ENCODE measurements at regions not wholly inside any gene's neighbourhood (a gene's known extent, or its start where the extent isn't known, plus 50 kb on each side); places are given as distances from the start of the nearest gene placed in this dataset.

GRCh38 chr1:191984856-191985255, 173.4 kb upstream of the RGS18 start (continued):
- no peak for TF ChIP-seq AR (CRISPR knock-in tag; IDR thresholded peaks at IDR 0.05)
- TF ChIP-seq RORB (CRISPR knock-in tag; IDR thresholded peaks at IDR 0.05), result no peak
- no peak for TF ChIP-seq ZNF232 (CRISPR knock-in tag; IDR thresholded peaks at IDR 0.05)
- no peak for TF ChIP-seq NR3C1 (CRISPR knock-in tag; conservative IDR thresholded peaks at IDR 0.05; ENCODE audit: low read depth)

GRCh38 chr1:191992118-191992517, 166.1 kb upstream of the RGS18 start:
- Mint-ChIP-seq H3K27ac (no peak overlapping the region), H3K36me3 (no peaks in the 10 kb centered on the region), H3K4me1 (no peaks in the 10 kb centered on the region), H3K4me3 (no peak overlapping the region), H3K9me3 (no peaks in the 10 kb centered on the region), H3K27me3 (ENCODE audit: low read depth) (no peaks in the 10 kb centered on the region)
- no peak for DNase-seq (ENCODE audit: low spot score)
- POLR2A ChIA-PET, result no interaction called here
- no peak for ATAC-seq
- TF ChIP-seq ARID4B (CRISPR knock-in tag; IDR thresholded peaks at IDR 0.05; ENCODE audit: borderline replicate concordance), result no peak
- TF ChIP-seq ZNF512 (CRISPR knock-in tag; IDR thresholded peaks at IDR 0.05; ENCODE audit: borderline replicate concordance), result no peak
- TF ChIP-seq ZNF232 (CRISPR knock-in tag; IDR thresholded peaks at IDR 0.05), result no peak
- CTCF ChIA-PET, result no interaction called here

- Mint-ChIP-seq H3K27ac (no peak overlapping the region), H3K9me3 (no peaks in the 10 kb centered on the region), H3K4me3 (no peak overlapping the region), H3K4me1 (no peaks in the 10 kb centered on the region), H3K27me3 (ENCODE audit: low read depth) (no peaks in the 10 kb centered on the region), H3K36me3 (no peaks in the 10 kb centered on the region)
- CTCF ChIA-PET, result no interaction called here
- no peak for DNase-seq (ENCODE audit: low spot score)
- POLR2A ChIA-PET, result no interaction called here
- ATAC-seq, result peak; percentile 83
- TF ChIP-seq FOXJ3 (CRISPR knock-in tag; IDR thresholded peaks at IDR 0.05; ENCODE audit: borderline replicate concordance) (no peak), HMGA2 (CRISPR knock-in tag; IDR thresholded peaks at IDR 0.05) (no peak), ESRRA (CRISPR knock-in tag; IDR thresholded peaks at IDR 0.05; ENCODE audit: borderline replicate concordance) (no peak), FOXK1 (CRISPR knock-in tag; IDR thresholded peaks at IDR 0.05) (no peak), RORB (CRISPR knock-in tag; IDR thresholded peaks at IDR 0.05) (no peak), ZNF232 (CRISPR knock-in tag; IDR thresholded peaks at IDR 0.05) (no peak), NFATC4 (CRISPR knock-in tag; IDR thresholded peaks at IDR 0.05) (no peak), NFYB (CRISPR knock-in tag; conservative IDR thresholded peaks at IDR 0.05; ENCODE audit: low read depth) (no peak), ZNF317 (CRISPR knock-in tag; IDR thresholded peaks at IDR 0.05; ENCODE audit: borderline replicate concordance, low read depth) (no peak), ZBTB21 (CRISPR knock-in tag; IDR thresholded peaks at IDR 0.05; ENCODE audit: borderline replicate concordance) (no peak), MYBL2 (CRISPR knock-in tag; IDR thresholded peaks at IDR 0.05) (no peak), STAT6 (CRISPR knock-in tag; conservative IDR thresholded peaks at IDR 0.05; ENCODE audit: low read depth) (no peak), PREB (CRISPR knock-in tag; IDR thresholded peaks at IDR 0.05; ENCODE audit: borderline replicate concordance) (no peak), GABPB1 (CRISPR knock-in tag; IDR thresholded peaks at IDR 0.05) (no peak)
Observed at GRCh38 chr1:191993549-191993948, 164.7 kb upstream of the RGS18 start.
